Activated CD8-positive, alpha-beta memory T cell treated with anti-CD3 and anti-CD28 coated beads, Interleukin-2, amount 50 U/mL, for 24 hours (primary cell): ENCODE measurements at regions not wholly inside any gene's neighbourhood (a gene's known extent, or its start where the extent isn't known, plus 50 kb on each side); places are given as distances from the start of the nearest gene placed in this dataset.
"Not testable (repeated sequence)": the region's sequence is repeated elsewhere in the genome, so short reads cannot be mapped to it uniquely, and the experiment has no call there.

Experiments used
- DNase-seq: peaks from one replicate; pipeline ENCODE4 v3.0.0-alpha.2; 2020; ENCODE audit errors: extremely low read depth

DNA sequence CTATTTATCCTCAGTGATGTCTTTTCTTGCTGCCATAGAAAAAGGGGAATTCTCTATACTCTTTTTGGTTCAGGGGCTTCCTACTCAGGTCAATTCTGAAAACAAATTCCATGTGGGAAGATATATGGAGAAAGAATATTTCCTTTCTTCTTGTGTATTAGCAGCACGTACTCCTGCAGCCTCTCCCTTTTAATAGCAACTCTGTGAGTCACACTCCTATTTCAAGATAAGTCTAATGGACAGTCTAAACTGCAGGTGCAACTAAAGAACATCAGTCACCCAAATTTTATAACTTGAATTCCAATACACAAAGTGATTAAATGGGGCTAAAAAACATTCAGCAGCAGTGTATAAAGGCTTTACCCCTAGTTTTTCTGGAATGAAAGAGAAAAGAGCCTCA is 942.2 kb downstream of the CNTNAP5 start:
- no peak for DNase-seq

DNA sequence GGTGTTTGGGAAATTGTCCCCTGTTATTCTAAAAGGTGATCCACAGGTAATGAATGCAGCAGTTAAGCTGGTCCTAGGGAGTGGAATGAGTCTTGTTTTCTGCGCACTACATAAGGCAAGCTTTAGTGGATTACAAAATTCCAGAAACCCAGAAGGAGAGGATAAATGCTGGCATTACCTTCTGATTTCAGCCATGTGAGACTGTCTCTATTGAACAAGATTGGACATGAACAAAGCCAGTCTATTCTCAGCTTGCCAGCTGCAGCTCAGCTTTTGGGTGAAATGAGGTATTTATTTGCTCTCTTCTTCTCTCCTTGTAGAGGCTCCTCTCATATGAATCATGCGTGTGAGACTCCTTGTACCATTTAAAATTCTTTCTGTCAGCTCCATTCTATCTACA is 944.9 kb downstream of the CNTNAP5 start:
- DNase-seq = no peak

DNA sequence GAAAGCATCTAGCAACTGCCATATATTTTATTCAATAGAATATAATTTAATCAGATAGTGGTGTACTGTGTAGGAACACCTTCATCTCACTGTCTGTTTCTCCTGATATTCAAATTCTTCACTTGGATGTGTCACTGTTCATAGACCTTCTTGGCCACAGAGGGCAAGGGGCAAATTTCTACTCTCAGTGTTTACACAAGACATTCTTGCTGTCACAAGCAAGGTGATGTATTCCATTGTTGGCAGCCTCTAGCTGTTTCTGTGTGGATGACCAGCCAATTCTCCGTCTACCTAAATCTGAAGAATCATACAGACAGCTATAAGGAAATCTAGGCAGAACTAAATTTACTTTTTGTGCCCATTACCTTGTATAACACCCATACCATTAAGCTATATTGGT is 948.3 kb downstream of the CNTNAP5 start:
- DNase-seq = no peak

DNA sequence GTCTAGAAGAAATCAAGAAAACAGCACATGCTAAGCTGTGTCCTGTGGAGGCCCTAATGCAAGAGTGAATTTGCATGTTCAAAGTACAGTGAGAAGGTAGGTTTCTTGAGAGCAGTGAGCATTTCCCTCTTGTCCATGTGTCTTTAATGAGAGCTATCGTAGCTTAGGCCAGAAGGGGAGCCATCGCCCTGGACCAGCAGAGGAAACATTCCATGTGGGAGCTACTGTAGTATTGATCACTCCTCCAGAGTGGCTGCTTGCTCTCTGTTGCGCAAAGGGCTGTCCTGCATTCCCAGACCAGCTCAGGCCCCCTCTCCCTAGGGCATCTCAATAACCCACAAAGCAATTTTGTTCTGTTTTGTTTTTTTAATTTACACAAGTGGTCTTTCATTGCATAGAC is 950.1 kb downstream of the CNTNAP5 start:
- no peak for DNase-seq

DNA sequence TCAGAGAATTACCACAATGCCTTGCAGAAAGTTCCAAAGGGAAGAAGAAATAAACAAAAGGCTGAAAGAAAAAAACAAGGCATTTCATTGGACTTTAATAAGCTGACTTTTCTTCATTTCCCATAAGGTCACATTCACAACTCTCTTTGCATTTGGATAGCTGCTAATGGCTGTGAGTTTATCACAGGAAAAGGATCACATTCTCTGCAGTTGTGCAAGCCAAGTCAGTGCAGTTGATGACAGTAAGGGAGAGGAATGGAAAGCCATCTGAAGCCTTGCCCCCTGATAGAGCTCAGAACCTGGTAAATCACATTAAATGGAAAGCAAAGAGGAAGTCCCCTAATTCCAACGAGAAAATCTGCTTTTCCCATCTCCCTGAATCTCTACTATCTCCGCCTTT is 950.6 kb downstream of the CNTNAP5 start:
- DNase-seq = no peak

DNA sequence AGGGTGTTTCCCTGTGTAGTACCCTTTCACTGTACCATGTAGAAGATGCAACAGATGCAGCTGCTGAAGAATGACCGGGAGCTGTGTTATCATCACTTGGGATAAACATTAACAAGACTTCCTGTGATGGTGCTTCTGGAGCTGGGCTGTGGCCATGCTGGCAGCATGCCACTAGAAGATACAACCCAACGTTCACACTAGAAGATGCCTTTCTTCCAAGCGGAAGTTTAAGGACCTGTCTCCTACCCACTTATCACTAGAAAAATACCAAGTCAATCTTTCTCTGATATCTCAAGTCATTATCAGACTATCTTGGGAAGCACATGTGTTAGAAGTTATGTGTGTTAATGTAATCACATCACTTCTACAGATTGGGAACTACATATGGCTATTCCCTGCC is 953.5 kb downstream of the CNTNAP5 start:
- no peak for DNase-seq

DNA sequence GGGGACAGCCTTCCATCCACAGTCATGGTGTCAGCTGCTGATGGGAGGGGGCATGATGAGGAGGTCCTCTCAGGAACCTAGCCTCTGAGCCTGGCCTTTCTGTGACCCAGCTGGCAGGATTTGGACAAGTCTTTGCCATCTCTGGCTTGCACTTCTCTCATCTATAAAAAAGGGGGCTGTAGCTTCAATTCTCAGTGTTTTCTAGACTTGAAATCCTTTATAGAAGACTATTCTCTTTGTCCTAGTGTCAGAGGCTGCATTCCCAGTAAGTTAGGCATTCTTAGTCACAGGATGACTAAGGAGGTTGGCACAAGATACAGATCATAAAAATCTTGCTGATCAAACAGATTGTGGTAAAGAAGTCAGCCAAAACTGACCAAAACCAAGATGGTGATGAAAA is 958.5 kb downstream of the CNTNAP5 start:
- no peak for DNase-seq

DNA sequence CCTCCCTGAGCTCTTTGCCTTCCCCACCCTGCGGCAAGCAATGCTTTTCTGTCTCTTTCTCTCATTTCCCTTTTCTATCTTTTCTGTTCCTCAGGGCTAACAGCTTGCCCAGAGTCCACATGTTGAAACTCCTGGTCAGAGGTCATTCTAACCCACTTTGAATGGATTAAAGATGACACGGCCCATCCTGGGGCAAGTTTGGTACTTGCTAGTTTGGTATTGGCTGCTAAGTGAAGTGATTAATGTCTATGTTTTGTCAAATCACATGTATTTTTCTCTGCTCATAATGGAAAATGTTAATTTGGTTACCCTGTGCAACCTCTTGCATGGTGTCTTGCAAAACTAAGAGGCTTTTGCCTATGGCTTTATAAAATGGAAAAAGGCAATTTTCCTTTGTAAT is 960.2 kb downstream of the CNTNAP5 start:
- no peak for DNase-seq

DNA sequence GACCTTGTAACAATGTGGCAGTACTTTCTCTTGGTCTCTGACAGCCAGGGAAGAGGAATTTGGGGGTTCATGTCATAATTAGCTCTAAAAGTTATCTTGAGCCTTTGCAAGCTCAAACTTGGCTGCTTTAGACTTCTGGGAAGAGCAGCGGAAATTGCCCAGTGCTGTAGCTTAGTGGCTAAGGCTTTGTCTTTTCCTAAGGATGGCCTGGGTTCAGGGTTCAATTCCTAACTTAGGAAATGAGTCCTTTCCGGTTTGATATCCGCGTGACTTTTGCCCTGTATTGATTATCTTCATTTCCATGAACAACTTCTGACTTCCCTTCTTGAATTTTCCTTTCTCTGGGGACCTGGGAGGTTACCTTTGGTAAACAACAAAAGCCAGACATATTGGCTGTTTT is 961.0 kb downstream of the CNTNAP5 start:
- no peak for DNase-seq

DNA sequence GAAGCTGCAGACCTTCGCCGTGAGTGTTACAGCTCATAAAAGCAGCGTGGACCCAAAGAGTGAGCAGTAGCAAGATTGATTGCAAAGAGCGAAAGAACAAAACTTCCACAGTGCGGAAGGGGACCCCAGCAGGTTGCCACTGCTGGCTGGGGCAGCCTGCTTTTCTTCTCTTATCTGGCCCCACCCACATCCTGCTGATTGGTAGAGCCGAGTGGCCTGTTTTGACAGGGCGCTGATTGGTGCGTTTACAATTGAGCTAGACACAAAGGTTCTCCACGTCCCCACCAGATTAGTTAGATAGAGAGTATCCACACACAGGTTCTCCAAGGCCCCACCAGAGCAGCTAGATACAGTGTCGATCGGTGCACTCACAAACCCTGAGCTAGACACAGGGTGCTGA is 961.8 kb downstream of the CNTNAP5 start:
- not testable (repeated sequence) for DNase-seq

DNA sequence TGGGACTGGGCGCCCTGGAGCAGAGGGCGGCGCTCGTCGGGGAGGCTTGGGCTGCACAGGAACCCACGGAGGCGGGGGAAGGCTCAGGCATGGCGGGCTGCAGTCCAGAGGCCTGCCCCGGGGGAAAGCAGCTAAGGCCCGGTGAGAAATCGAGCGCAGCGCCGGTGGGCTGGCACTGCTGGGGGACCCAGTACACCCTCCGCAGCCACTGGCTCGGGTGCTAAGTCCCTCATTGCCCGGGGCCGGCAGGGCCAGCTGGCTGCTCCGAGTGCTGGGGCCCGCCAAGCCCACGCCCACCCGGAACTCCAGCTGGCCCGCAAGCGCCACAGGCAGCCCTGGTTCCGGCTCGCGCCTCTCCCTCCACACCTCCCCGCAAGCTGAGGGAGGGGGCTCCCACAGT is 962.3 kb downstream of the CNTNAP5 start:
- DNase-seq = not testable (repeated sequence)

DNA sequence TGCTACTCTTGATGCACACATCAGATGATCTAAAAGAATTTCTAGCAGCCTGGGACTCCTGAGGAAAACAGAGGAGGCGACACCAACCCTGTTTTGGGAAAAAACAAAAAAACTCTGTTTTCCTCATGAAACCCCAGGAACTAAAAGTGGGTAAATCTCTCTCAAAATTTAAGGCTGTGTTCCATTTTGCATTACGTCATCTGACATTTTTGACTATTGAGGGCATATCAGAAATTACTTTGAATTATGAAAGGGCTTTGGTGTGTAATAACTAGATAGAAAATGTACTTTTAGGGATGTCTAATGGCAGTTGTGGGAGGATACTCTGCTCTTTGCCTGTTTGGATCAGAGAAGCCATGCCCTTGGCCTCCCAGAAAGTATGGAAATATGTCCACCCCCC is 963.0 kb downstream of the CNTNAP5 start:
- no peak for DNase-seq

DNA sequence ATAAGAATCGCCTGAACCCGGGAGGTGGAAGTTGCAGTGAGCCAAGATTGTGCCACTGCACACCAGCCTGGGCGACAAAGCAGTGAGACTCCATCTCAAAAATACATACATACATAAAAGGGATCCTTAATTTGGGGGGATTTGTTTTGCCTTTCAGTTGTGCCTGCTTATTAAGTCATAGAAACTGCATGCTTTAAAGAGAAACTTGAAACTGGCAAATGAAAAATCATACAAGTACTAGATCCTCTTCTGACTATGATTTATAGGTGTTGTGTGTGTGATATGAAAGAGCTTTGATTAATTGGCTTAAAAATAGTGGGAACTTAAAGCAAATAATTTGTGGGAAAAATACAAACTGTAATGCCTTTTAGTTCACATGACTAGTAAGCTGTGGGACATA is 963.7 kb downstream of the CNTNAP5 start:
- no peak for DNase-seq

DNA sequence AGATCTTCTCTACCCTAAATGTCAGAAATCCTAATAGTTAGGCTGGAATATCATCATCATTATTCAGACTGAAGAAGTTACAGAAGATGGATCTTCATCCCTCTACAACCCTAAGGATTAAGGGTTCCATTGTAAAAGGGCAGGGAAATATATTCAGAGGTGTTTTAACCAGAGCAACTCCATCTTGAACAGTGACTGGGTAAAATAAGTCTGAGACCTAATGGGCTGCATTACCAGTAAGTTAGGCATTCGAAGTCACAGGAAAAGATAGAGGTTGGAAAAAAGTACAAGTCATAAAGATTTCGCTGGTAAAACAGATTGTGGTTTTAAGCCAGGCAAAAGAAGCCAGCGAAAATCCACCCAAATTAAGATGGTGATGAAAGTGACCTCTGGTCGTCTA is 968.7 kb downstream of the CNTNAP5 start:
- DNase-seq = no peak

DNA sequence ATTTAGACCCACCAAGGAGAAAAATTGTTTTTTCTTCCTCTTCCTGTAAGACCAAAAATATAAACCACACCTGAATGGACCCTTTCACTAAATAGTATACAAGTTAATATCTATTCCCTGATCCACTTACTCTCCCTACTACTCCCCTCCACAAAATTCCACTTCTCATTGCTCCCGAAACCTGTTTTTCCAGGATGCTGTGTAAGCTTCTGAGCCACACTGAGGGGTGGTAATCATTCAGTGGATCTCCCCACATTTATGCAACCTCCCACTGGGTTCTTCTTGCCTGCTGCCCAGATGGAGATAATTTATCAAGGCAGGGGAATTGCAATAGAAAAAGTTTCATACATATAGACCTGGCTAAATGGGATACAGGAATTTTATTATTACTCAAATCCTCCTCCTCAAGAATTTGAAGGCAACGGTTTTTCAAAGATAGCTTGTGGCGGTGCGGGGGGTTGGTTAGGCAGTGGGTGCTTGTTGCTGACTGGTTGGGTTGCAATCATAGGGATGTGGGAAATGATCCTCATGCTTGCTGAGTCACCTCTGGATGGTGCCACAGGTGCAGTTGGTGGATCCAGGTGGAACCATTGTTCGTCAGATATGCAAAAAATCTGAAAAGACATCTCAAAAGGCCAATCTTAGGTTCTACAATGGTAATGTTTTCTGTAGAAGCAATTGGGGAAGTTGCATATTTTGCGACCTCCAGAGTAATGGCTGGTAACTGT is 970.3 kb downstream of the CNTNAP5 start:
- no peak for DNase-seq

DNA sequence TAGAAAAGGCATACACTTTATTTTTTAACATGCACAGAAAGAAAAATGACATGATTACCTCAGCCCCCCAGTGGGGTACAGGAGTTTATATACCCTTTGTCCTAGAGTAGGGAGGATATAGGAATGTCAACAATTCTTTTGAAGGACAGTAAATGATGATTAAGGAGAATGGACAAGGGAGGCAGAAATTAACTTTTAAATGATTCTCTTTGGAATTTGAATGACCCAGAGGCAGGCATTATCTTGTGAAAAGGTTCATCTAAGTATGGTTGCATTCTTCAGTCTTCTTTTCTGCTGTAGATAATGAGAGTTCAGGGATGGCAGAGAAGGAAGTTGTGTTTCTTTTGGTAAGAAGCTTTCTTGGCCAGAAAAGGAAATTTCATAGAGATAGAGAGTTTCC is 971.3 kb downstream of the CNTNAP5 start:
- no peak for DNase-seq

DNA sequence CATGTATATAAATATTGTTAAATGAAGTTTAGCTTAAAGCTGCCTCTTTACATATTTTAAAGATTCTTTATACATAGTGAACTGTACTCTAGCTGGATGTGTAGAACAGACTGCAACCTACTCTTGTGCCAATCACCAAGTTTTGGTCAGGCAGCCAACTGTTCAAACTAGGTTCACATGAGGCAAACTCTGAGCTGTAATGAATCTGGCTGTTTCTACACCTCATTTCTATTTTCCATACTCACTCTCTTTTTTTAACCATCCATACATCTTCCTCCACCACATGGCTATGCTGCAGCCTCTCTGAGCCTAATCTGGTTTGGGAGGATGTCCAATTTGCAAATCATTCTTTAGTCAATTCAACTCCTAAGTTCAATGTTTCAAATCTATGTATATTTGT is 974.8 kb downstream of the CNTNAP5 start:
- no peak for DNase-seq

DNA sequence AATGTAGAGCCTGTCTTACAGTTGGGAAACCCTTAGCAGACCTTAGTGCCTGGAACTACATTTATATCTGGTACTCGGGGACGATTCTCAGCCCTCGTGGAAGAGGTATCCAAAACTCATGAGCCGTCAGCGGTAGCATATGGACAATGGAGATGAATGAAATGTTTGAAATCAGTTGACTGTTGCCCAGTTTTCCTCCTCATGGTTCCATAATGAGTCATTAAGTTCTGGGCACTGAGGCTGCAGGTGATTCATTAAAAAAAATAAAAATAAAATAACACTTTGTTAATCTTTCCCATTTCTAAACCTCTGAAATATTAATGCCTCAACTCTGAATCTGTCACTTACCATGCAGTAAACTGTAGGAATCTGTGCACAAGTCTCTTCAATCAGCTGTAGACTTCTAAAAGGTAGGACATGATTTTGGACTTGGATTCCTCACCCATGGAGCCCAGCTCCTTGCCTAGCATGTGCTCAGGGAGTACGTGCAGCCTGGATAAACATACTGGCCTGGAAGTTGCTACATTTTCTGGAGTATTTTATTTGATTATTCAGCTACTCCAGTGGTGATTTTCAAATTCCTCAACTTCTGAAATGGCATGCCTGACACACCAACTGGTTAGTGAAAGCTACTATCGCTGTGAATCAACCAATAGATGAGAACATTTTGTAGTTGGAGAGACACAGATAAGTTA is 979.2 kb downstream of the CNTNAP5 start:
- DNase-seq = no peak

DNA sequence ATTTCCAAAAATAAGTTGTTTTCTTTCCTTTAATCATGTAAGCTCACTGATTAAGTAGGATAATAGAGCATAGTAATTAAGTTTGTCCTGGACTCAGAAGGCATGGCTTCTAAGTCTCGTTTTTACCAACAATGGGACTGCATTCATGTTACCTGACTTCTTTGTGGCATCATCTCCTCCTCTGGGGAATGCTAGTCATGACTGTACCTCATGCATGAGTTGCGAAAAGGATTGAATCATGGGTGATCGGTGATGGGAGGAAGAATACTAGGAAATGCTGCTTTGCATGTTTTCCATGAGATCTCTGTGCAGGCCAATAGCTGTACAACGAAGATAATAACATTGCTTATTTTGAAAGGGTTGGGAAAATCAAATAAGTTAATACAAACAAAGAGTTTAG is 981.6 kb downstream of the CNTNAP5 start:
- no peak for DNase-seq

DNA sequence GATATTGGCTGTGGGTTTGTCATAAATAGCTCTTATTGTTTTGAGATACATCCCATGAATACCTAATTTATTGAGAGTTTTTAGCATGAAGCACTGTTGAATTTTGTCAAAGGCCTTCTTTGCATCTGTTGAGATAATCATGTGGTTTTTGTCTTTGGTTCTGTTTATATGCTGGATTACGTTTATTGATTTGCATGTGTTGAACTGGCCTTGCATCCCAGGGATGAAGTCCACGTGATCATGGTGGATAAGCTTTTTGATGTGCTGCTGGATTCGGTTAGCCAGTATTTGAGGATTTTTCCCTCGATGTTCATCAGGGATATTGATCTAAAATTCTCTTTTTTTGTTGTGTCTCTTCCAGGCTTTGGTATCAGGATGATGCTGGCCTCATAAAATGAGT is 1003.6 kb downstream of the CNTNAP5 start:
- DNase-seq = not testable (repeated sequence)

DNA sequence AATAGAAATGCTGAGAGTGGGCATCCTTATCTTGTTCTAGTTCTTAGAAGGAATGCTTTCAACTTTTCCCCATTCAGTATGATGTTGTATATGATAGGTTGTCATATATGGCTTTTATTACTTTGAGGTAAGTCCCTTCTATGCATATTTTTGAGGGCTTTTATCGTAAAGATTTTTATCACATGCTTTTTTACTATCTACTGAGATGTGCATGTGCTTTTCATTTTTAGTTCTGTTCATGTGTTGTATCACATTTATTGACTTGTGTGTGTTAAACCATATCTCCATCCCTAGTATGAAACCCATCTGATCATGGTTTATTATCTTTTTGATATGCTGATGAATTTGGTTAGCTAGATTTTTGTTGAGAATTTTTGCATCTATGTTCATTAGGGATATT is 1008.8 kb downstream of the CNTNAP5 start:
- DNase-seq = no peak

DNA sequence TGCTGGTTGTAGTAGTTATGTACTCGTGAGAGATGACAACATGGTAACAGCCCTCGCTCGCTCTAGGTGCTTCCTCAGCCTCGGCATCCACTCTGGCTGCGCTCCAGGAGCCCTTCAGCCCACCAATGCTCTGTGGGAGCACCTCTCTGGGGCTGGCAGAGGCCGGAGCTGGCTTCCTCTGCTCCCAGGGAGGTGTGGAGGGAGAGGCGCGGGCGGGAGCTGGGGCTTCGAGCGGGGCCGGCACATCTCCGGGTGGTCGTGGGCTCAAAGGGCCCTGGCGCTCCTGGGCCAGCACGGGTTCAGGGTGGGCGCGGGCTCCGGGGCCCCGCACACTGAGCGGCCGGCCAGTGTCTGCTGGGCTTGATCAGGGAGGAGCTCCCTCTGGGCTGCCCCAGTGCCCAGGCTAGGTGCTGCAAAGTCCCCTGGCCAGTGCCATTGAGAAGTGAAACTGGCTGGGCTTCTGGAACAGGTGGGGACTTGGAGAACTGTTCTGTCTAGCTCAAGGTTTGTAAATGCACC is 1012.1 kb downstream of the CNTNAP5 start:
- DNase-seq = no peak

DNA sequence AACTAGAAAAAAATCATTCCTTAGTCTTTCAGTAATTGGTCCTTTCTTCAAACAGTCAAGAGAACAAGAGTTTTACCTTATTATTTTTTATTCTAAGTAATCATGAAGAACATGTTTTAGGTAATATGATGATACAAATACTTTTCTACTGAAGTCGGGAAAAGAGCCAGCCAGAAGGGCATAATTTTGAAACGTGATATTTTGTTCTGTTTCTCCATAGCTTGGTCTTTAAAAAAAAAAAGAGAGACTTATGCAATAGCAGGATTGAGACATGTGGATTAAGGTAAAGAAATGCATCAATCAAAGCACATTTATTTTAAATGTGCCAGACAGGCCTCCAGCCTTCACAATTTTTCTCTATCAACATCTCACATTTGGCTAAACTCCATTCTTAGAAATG is 1016.8 kb downstream of the CNTNAP5 start:
- no peak for DNase-seq

DNA sequence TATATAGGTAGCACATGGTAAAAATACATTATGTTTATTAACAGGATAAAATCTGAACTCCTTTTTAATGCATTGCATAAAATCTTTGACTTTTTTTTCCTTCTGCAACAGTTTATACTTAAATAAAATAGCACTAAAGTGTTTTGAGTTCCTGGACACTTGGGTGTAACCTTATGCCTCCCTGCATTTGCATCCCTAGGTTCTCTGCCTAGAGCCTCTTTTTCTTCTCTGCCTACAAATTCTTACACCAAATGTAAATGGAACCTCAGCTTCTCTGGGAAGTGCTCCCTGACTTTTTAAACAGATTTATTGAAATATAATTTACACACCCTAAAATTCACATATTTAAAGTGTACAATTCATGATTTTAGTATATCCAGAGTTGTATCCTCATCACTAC is 1017.6 kb downstream of the CNTNAP5 start:
- no peak for DNase-seq
